Activated CD4-positive, alpha-beta T cell treated with anti-CD3 and anti-CD28 coated beads, Interleukin-2, amount 10 ng/mL, durations not matched to agents 24 days and 14 days (primary cell): ENCODE measurements at regions not wholly inside any gene's neighbourhood (a gene's known extent, or its start where the extent isn't known, plus 50 kb on each side); places are given as distances from the start of the nearest gene placed in this dataset.
"Not testable (repeated sequence)": the region's sequence is repeated elsewhere in the genome, so short reads cannot be mapped to it uniquely, and the experiment has no call there.

Experiments used
- DNase-seq: peaks from one replicate; pipeline ENCODE4 v3.0.0; 2022
- H3K27ac Mint-ChIP-seq: one replicate; pipeline ENCODE4 v1.8.0; 2022; ENCODE audit warnings: mild to moderate bottlenecking, mixed read lengths
- H3K27me3 Mint-ChIP-seq: one replicate; pipeline ENCODE4 v1.8.0; 2022; ENCODE audit warnings: mixed read lengths
- H3K36me3 Mint-ChIP-seq: one replicate; pipeline ENCODE4 v1.8.0; 2022; ENCODE audit warnings: low read depth, mild to moderate bottlenecking, mixed read lengths
- H3K4me1 Mint-ChIP-seq: one replicate; pipeline ENCODE4 v1.8.0; 2021; ENCODE audit warnings: mixed read lengths
- H3K4me3 Mint-ChIP-seq: one replicate; pipeline ENCODE4 v1.8.0; 2022; ENCODE audit warnings: mild to moderate bottlenecking, moderate library complexity, mixed read lengths
- H3K9me3 Mint-ChIP-seq: one replicate; pipeline ENCODE4 v1.8.0; 2021; ENCODE audit warnings: mixed read lengths
- intact Hi-C: fragments of 100-400 bp; cut with micrococcal nuclease; formaldehyde crosslinking; loops from one replicate; pipeline ENCODE4 v1.15.1; 2023

DNA sequence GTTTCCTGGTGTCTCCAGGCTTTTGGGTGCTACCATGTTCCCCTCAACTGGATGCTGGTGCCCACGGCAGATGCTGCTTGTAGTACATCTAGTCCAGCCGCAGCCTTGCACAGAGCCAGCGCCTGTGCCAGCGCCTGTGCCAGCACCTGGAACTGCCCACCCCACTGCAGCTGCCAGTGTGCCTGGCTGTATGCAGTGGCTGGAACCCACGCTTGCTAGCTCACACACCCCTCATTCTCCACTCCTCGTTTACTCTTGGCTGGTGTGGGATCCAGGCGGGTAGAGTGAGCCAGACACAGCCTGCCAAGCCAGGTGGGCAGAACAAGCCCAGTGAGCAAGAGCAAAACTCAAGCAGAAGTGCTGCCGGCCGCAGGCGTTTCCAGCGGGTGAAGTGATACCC, 428.6 kb downstream of the SLITRK1 start:
- intact Hi-C loops: no loop called here
- peaks cover 5% of the 10 kb centered on the region for H3K9me3 Mint-ChIP-seq

DNA sequence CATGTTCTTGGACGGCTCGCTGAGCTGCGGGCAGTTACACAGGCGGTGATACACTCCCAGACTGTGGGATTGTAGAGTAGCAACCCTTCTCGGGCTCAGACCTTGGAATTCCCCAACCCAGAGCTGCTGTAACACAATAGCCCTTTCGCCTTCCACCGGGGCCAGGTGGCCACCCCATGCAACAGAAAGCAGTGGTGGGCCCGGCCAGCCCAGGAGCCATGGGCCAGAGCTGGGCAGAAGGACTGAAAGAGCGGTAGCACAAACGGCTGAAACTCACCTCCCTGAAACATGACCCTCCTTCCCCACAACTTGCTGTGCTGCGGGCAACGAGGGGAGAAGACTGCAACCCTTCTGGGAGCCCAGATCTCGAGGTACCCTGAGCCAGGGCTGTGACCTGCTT, 429.0 kb downstream of the SLITRK1 start:
- DNase-seq: no peak
- H3K9me3 Mint-ChIP-seq: peaks cover 5% of the 10 kb centered on the region
- H3K27me3 Mint-ChIP-seq: no peaks in the 10 kb centered on the region
- no peak overlapping the region for H3K4me3 Mint-ChIP-seq
- no peaks in the 10 kb centered on the region for H3K36me3 Mint-ChIP-seq
- intact Hi-C loops: no loop called here
- H3K4me1 Mint-ChIP-seq: no peaks in the 10 kb centered on the region
- H3K27ac Mint-ChIP-seq: no peak overlapping the region

More for the DNA sequence above, 428.6 kb downstream of the SLITRK1 start:
- H3K4me1 Mint-ChIP-seq: no peaks in the 10 kb centered on the region
- no peaks in the 10 kb centered on the region for H3K27me3 Mint-ChIP-seq
- H3K27ac Mint-ChIP-seq: no peak overlapping the region
- DNase-seq: no peak
- no peaks in the 10 kb centered on the region for H3K36me3 Mint-ChIP-seq
- no peak overlapping the region for H3K4me3 Mint-ChIP-seq

DNA sequence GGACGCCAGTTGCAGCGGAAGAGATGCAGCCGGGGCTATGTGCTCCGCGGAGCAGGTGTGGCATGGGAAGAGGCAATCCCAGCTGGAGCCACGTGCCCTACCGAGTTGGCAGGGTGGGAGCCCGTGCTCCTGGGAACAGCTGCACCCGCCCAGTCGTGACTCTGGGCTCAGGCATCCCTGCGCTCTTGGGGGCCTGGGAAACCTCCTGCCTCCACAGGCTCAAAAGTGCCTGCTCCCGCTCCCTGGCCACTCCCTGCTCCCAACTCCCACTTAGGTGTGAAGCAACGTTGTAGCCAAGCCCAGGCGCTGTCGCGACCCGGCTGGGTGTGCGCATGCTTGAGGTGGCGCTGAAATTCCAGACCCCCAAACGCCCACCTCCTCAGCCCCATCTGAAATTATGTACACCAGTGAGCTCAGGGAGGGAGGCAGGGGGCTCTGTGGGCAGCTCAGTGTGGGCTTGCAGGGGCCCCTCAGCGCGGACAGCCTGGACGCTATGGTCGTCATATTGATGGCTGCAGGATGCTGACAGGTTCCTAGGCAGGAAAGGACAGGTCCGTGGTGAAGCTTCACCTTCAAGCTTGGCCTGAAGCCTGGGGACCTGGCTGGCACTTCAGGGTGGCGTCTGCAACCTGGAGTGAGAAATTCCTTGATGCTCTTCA, 429.9 kb downstream of the SLITRK1 start:
- Mint-ChIP-seq H3K27me3 (no peaks in the 10 kb centered on the region), H3K36me3 (no peaks in the 10 kb centered on the region), H3K4me1 (no peaks in the 10 kb centered on the region), H3K9me3 (peaks cover 5% of the 10 kb centered on the region), H3K27ac (no peak overlapping the region), H3K4me3 (no peak overlapping the region)
- intact Hi-C loops: no loop called here
- no peak for DNase-seq

DNA sequence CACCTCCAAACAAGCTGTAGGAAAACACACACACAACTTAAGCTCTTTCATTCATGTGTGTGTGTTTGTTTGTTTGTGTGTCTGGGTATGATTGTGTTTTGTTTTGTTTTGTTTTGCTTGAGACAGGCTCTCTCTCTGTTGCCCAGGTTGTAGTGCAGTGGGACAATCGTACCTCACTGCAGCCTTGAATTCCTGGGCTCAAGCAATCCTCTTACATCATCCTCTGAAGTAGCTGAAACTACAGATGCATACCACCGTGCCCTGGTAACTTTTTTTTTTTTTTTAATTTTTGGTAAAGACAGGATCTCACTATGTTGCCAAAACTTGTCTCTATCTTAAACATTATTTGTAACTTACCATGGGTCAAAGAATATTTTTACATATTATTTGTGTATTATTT, 431.7 kb downstream of the SLITRK1 start:
- DNase-seq: no peak
- Mint-ChIP-seq H3K9me3 (no peaks in the 10 kb centered on the region), H3K27ac (no peak overlapping the region), H3K4me3 (no peak overlapping the region), H3K4me1 (no peaks in the 10 kb centered on the region), H3K36me3 (no peaks in the 10 kb centered on the region), H3K27me3 (no peaks in the 10 kb centered on the region)
- intact Hi-C loops: no loop called here

DNA sequence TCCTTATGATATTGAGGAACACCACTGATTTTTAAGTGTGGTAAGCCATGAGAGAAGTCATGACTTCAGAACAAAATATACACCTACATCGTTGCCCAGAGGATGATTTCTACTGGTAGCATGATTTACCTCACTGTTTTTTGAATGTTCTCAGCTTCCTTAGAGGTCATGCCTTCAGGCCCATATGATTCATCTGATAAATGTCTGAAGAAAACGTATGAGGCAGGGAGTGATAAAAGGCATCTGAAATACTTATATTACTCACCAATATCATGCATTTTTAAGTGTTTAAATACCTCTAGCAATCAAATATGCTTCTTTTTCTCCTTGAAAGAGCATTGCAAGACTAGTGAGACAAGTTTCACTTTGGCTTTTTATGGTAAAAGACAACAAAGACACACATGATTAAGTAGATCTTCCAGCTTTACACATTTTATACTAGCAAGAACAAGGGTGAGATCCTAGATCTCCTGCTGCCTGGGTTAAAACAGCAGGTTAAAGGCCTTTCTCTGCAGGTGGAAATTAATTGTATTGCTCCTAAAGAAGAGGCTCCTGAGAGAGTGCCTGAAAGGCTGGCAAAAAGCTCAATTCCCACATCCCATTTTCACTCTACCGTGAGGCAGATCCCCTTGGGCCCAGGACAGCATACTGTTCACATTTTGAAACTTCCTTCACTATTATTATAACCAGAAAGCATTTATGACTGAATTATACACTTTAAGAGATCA, 432.4 kb downstream of the SLITRK1 start:
- Mint-ChIP-seq H3K9me3 (peaks cover 3% of the 10 kb centered on the region), H3K36me3 (no peaks in the 10 kb centered on the region), H3K4me3 (no peak overlapping the region), H3K4me1 (no peaks in the 10 kb centered on the region), H3K27ac (no peak overlapping the region), H3K27me3 (no peaks in the 10 kb centered on the region)
- intact Hi-C loops: no loop called here
- no peak for DNase-seq

DNA sequence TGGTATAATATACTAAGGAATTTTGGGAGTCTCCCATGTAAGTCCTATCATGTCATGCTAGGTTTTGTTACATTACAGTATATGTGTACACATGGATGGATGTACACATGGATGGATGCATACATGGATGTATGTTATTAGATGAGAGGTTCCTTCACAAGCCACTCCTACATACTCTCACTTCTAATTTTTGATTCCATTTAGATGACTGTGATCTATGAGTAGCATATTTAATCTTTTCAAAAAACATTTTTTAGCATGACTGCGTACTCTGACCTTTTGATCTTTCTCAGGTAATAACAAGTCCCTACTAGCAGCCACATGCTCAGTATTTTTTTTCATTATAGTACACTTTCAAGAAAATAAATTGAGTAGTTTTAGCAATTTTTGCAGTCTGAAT, 441.8 kb downstream of the SLITRK1 start:
- no peak for DNase-seq
- no peaks in the 10 kb centered on the region for H3K36me3 Mint-ChIP-seq
- peaks cover 10% of the 10 kb centered on the region for H3K9me3 Mint-ChIP-seq
- no peak overlapping the region for H3K27ac Mint-ChIP-seq
- intact Hi-C loops: no loop called here
- H3K4me1 Mint-ChIP-seq: no peaks in the 10 kb centered on the region
- no peak overlapping the region for H3K4me3 Mint-ChIP-seq
- no peaks in the 10 kb centered on the region for H3K27me3 Mint-ChIP-seq

DNA sequence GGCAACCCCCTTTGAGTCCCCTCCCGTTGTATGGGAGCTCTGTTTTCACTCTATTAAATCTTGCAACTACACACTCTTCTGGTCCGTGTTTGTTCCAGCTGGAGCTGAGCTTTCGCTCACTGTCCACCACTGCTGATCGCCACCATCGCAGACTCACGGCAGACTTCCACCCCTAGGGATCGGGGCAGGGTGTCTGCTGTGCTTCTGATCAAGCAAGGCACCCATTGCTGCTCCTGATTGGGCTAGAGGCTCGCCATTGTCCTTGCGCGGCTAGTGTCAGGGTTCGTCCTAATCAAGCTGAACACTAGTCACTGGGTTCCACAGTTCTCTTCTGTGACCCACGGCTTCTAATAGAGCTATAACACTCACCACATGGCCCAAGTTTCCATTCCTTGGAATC, 442.8 kb downstream of the SLITRK1 start:
- DNase-seq, H3K4me1 Mint-ChIP-seq, H3K27ac Mint-ChIP-seq, H3K9me3 Mint-ChIP-seq, H3K4me3 Mint-ChIP-seq, H3K36me3 Mint-ChIP-seq, intact Hi-C loops, H3K27me3 Mint-ChIP-seq: not testable (repeated sequence)

DNA sequence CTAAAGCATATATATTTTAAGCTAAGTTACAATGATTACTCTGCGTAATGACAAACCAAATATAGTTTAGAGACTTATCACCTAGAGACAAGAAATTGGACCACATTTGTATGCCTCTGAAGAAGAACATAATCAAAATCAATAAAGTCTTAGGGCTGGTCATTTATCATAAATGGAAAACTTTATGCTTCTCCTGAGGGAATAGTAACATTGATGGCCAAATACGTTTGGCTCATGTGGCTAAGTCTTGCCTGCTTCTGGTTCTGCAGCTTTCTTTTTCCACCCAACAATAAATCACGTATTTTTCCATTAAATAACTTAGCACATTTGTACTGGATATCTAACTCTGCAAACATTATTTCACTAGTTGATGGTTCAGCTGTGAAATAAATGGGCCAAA, 458.4 kb downstream of the SLITRK1 start:
- intact Hi-C loops: no loop called here
- Mint-ChIP-seq H3K27ac (no peak overlapping the region), H3K9me3 (peaks cover 7% of the 10 kb centered on the region)

DNA sequence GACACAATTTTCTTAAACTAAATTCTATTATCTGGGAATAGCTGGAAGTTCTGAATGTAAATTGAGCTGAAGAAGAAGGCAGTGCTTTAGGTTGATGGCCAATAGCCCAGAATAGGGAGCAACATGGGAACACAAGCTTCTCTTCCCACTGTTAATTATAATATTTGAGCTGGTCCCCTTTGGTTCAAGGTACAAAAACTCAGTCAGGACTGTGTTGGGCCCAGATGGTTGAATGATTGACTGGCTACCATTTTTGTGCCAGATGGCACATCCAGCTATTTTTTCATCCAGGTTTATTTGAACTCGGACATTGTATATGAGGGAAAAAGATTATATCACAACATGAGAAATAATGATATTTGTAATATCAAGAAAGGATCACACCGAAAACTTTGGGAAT, 458.9 kb downstream of the SLITRK1 start:
- no peak for DNase-seq
- Mint-ChIP-seq H3K4me1 (no peaks in the 10 kb centered on the region), H3K4me3 (no peak overlapping the region), H3K27me3 (no peaks in the 10 kb centered on the region), H3K9me3 (peaks cover 7% of the 10 kb centered on the region), H3K36me3 (no peaks in the 10 kb centered on the region), H3K27ac (no peak overlapping the region)
- intact Hi-C loops: no loop called here

More for the DNA sequence above, 458.4 kb downstream of the SLITRK1 start:
- Mint-ChIP-seq H3K4me3 (no peak overlapping the region), H3K36me3 (no peaks in the 10 kb centered on the region), H3K27me3 (no peaks in the 10 kb centered on the region), H3K4me1 (no peaks in the 10 kb centered on the region)
- DNase-seq: no peak

DNA sequence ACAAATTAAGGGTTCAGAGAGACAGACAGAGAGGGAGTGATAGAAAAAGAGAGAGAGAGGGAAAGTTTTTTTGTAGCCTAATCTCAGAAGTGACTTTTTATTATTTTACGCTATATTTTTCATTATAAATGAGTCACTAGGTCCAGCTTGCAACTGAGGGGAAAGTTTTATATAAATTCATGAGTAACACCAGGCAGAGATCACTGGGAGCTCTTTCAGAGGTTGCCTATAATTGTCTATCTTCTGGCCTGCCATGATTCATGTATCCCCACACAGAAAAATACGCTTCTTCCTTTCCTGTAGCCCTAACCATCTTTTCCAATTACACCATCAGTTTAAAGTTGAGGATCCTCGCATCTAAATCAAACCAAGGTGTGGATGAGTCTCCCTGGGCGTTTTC, 467.9 kb downstream of the SLITRK1 start:
- no peaks in the 10 kb centered on the region for H3K4me1 Mint-ChIP-seq
- H3K36me3 Mint-ChIP-seq: no peaks in the 10 kb centered on the region
- no peaks in the 10 kb centered on the region for H3K27me3 Mint-ChIP-seq
- intact Hi-C loops: no loop called here
- peaks cover 3% of the 10 kb centered on the region for H3K9me3 Mint-ChIP-seq
- DNase-seq: no peak
- H3K4me3 Mint-ChIP-seq: no peak overlapping the region
- H3K27ac Mint-ChIP-seq: no peak overlapping the region

DNA sequence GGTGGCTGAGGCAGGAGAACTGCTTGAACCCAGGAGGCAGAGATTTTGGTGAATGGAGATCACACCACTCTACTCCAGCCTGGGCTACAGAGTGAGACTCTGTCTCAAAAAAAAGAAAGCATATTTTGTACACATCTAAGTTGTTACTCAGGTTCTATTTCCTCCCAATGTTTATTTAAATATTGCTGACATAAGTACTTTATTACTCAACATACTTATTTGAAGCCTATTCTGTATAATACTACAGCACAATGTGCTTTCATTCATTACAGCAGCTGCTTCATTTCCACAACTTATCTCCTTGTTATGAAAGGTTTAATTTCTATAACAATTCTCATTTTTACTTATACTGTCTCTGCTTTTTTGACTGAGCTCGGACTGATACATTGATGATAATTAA, 495.7 kb downstream of the SLITRK1 start:
- Mint-ChIP-seq H3K27ac (no peak overlapping the region), H3K36me3 (no peaks in the 10 kb centered on the region), H3K9me3 (no peaks in the 10 kb centered on the region), H3K4me3 (no peak overlapping the region), H3K4me1 (no peaks in the 10 kb centered on the region), H3K27me3 (no peaks in the 10 kb centered on the region)
- no peak for DNase-seq
- intact Hi-C loops: no loop called here

DNA sequence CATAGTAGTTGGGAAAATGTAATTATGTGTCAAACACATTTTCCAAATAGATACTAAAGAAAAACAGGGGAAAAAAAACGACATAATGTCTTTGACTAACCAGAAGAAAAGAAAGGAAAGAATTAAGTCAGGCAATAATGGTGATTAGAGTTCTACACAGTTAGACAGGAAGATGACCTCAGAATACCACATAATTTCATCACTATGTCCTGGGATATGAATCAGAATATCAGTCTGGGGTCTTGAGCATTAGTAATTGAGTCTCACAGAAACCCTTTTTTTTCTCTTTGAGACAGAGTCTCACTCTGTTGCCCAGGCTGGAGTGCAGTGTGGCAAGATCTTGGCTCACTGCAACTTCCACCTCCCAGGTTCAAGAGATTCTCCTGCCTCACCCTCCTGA, 503.4 kb downstream of the SLITRK1 start:
- Mint-ChIP-seq H3K36me3 (no peaks in the 10 kb centered on the region), H3K4me3 (no peak overlapping the region), H3K27ac (no peak overlapping the region), H3K4me1 (no peaks in the 10 kb centered on the region), H3K9me3 (no peaks in the 10 kb centered on the region), H3K27me3 (no peaks in the 10 kb centered on the region)
- intact Hi-C loops: no loop called here
- DNase-seq: no peak

DNA sequence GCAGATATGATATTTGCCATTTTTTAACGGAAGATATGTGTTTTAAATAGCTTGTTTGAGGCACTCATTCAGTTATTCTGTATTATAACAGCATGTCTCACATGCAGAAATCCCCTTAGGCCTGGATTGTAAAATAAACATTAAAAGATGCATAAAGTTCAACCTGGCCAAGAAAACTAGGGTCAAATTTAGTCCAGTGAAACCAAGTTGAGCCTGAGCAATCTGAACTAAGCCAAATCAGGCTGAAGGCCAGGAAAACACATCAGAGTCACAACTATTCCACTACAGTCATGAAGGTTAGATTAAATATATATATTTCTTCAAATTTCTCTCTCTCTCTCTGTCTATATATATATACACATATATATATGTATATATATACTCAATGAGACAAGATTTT, 504.8 kb downstream of the SLITRK1 start:
- no peak overlapping the region for H3K27ac Mint-ChIP-seq
- intact Hi-C loops: no loop called here
- H3K4me3 Mint-ChIP-seq: no peak overlapping the region
- no peaks in the 10 kb centered on the region for H3K27me3 Mint-ChIP-seq
- H3K36me3 Mint-ChIP-seq: no peaks in the 10 kb centered on the region
- DNase-seq: no peak
- H3K9me3 Mint-ChIP-seq: peaks cover 2% of the 10 kb centered on the region
- no peaks in the 10 kb centered on the region for H3K4me1 Mint-ChIP-seq

DNA sequence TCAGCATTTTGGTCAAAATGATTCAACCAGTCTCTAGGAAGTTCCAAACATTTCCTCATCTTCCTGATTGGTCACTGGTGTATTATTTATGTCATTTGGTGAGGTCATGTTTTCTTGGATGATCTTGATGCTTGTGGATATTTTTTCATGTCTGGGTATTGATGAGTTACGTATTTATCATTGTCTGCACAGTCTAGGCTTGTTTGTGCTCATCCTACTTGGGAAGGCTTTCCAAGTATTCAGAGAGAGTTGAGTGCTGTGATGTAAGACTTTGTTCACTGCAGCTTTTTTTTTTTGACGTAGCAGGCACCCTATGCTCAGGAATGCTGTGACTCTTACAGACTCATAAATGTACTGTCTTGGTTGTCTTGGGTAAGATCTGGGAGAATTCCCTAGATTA, 509.5 kb downstream of the SLITRK1 start:
- DNase-seq: no peak
- Mint-ChIP-seq H3K27me3 (no peaks in the 10 kb centered on the region), H3K9me3 (peaks cover 12% of the 10 kb centered on the region), H3K27ac (no peak overlapping the region), H3K36me3 (no peaks in the 10 kb centered on the region), H3K4me1 (no peaks in the 10 kb centered on the region), H3K4me3 (no peak overlapping the region)
- intact Hi-C loops: no loop called here

DNA sequence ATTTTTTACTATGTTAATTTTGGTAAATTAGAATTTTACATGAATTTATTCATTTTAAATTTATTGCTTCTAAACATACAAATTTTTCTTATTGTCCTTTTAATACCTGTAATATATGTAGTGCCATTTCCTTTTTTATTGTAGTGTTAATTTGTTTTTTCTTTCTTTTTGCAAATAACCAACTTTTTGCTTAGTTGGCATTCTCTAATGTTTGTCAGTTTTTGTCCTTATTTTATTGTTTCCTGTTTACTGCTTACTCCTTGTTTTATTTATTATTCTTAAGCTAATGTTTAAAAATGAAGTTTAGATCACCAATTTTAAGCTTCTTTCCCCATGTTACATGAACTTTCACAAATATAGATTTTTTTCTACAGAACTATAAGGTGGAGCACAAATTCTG, 516.6 kb downstream of the SLITRK1 start:
- no peaks in the 10 kb centered on the region for H3K36me3 Mint-ChIP-seq
- intact Hi-C loops: no loop called here
- no peaks in the 10 kb centered on the region for H3K27me3 Mint-ChIP-seq
- H3K4me1 Mint-ChIP-seq: no peaks in the 10 kb centered on the region
- peaks cover 7% of the 10 kb centered on the region for H3K9me3 Mint-ChIP-seq
- DNase-seq: no peak
- no peak overlapping the region for H3K27ac Mint-ChIP-seq
- no peak overlapping the region for H3K4me3 Mint-ChIP-seq
